Naive thymus-derived CD4-positive, alpha-beta T cell (primary cell): ENCODE measurements at regions not wholly inside any gene's neighbourhood (a gene's known extent, or its start where the extent isn't known, plus 50 kb on each side); places are given as distances from the start of the nearest gene placed in this dataset.

ENCODE experiments used
- ATAC-seq: fragments of 150-1000 bp; cut with Tn5 transposase; 2 replicates; pipeline ENCODE4 v1.10.0; 2021; ENCODE audit warnings: mild to moderate bottlenecking, moderate library complexity
- CTCF ChIA-PET: fragments of 350-600 bp; sonication (Branson Sonifier 250); formaldehyde crosslinking; loops from one replicate; lab custom pipeline; 2021; ENCODE audit warnings: antibody characterized with exemption; lab: Charles Lee
- POLR2A ChIA-PET: fragments of 350-600 bp; sonication (Branson Sonifier 250); formaldehyde crosslinking; loops from one replicate; lab custom pipeline; 2021; ENCODE audit warnings: antibody characterized with exemption, inconsistent platforms; lab: Charles Lee
- DNase-seq, 9 donors: peaks; one replicate each; pipeline versions ENCODE4 v3.0.0 to v3.0.0-alpha.2; 2020 to 2022; ENCODE audit warnings: mixed read lengths in 1 of 9
- H3K27ac ChIP-seq: one replicate; pipeline ENCODE4 v1.7.0; 2013; ENCODE audit warnings: mild to moderate bottlenecking, low read depth, low read length, moderate library complexity
- H3K27me3 ChIP-seq, 2 donors: one replicate each; pipeline ENCODE4 v1.7.0; 2013; ENCODE audit warnings: low read length in 2 of 2, mild to moderate bottlenecking in 2 of 2, moderate library complexity in 2 of 2; ENCODE audit not compliant: control insufficient read depth in 2 of 2, insufficient read depth in 2 of 2
- H3K36me3 ChIP-seq, 3 experiments: 1 replicate in 2 of 3; 2 replicates in 1 of 3; pipeline ENCODE4 v1.7.0; 2013; ENCODE audit warnings: low read length in 3 of 3, mild to moderate bottlenecking in 3 of 3, moderate library complexity in 1 of 3; ENCODE audit not compliant: insufficient read depth in 3 of 3, control insufficient read depth in 2 of 3
- H3K4me1 ChIP-seq, 2 donors: one replicate each; pipeline ENCODE4 v1.7.0; 2013; ENCODE audit warnings: low read length in 2 of 2, mild to moderate bottlenecking in 2 of 2, moderate library complexity in 1 of 2; ENCODE audit not compliant: control insufficient read depth in 2 of 2, insufficient read depth in 2 of 2
- H3K4me3 ChIP-seq: 2 replicates; pipeline ENCODE4 v1.7.0; 2013; ENCODE audit warnings: mild to moderate bottlenecking, low read length
- H3K9me3 ChIP-seq, 3 experiments: 1 replicate in 2 of 3; 2 replicates in 1 of 3; pipeline ENCODE4 v1.7.0; 2013; ENCODE audit warnings: low read length in 3 of 3; ENCODE audit not compliant: control insufficient read depth in 2 of 3
- H3K27ac Mint-ChIP-seq, 9 donors: one replicate each; pipeline ENCODE4 v1.8.0; 2020 to 2022; ENCODE audit warnings: mixed read lengths in 9 of 9, mild to moderate bottlenecking in 8 of 9, moderate library complexity in 5 of 9, inconsistent platforms in 2 of 9
- H3K27me3 Mint-ChIP-seq, 5 donors: one replicate each; pipeline ENCODE4 v1.8.0; 2021 to 2022; ENCODE audit warnings: mixed read lengths in 5 of 5, mild to moderate bottlenecking in 1 of 5
- H3K36me3 Mint-ChIP-seq, 5 donors: one replicate each; pipeline ENCODE4 v1.8.0; 2020 to 2022; ENCODE audit warnings: mixed read lengths in 5 of 5, mild to moderate bottlenecking in 3 of 5, inconsistent platforms in 1 of 5
- H3K4me1 Mint-ChIP-seq, 7 donors: one replicate each; pipeline ENCODE4 v1.8.0; 2020 to 2022; ENCODE audit warnings: mixed read lengths in 7 of 7, mild to moderate bottlenecking in 3 of 7, inconsistent platforms in 1 of 7
- H3K4me3 Mint-ChIP-seq, 10 donors: one replicate each; pipeline ENCODE4 v1.8.0; 2020 to 2022; ENCODE audit warnings: mild to moderate bottlenecking in 10 of 10, mixed read lengths in 10 of 10, moderate library complexity in 6 of 10, inconsistent platforms in 2 of 10
- H3K9me3 Mint-ChIP-seq, 11 donors: one replicate each; pipeline ENCODE4 v1.8.0; 2020 to 2022; ENCODE audit warnings: mixed read lengths in 11 of 11, mild to moderate bottlenecking in 4 of 11, inconsistent platforms in 1 of 11, moderate library complexity in 1 of 11
- intact Hi-C, 2 donors: fragments of 100-400 bp; cut with micrococcal nuclease; formaldehyde crosslinking; loops; one replicate each; pipeline ENCODE4 v1.15.1; 2023

DNA sequence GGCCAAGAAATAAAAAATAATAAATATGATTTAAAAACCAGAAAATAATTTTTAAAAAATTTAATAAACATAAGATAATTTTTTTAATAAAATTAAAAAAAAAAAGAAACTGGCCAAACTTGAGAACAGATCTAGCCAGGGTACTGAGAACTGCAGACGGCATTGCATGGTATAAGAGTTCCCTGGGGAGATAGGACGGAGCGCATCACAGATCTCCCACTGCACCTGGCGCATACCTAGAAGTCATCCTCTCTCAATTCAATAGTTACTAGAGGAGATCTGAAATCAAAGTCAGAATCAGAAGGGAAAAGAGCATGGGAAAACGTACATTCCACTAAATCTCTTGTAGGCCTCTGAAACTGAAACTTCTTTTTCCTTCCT lies 58.9 kb upstream of the BCL2L14 start:
- ChIA-PET CTCF (interaction anchor here (1.0 kb wide), 1 partner anchor 21 kb away, joined by 5 read pairs; no protein-coding TSS in a partner anchor), POLR2A (interaction anchor here (0.6 kb wide), 1 partner anchor 156 kb away, joined by 3 read pairs; no protein-coding TSS in a partner anchor)
- ATAC-seq: no peak
- H3K4me3 Mint-ChIP-seq: peak overlapping the region in 4 of 10 donors; percentile 12 to 81 (median 40)
- H3K9me3 ChIP-seq: no peaks in the 10 kb centered on the region
- H3K9me3 Mint-ChIP-seq: peaks cover 0 to 7% (median 0%) of the 10 kb centered on the region in 11 donors
- no peaks in the 10 kb centered on the region for H3K27me3 ChIP-seq
- H3K36me3 ChIP-seq: no peaks in the 10 kb centered on the region
- peaks cover 54 to 91% (median 90%) of the 10 kb centered on the region in 7 donors for H3K4me1 Mint-ChIP-seq
- H3K4me1 ChIP-seq: peaks cover 51 to 60% of the 10 kb centered on the region in 2 donors
- H3K27ac Mint-ChIP-seq: peak overlapping the region in 8 of 9 donors; percentile 9 to 94 (median 85)
- no peak overlapping the region for H3K4me3 ChIP-seq
- no peak for DNase-seq
- intact Hi-C loops: loop anchor here in 1 of 2 donors (2.0 to 10.0 kb wide), 3 partner anchors 13 to 473 kb away; no protein-coding TSS in a partner anchor
- no peak overlapping the region for H3K27ac ChIP-seq
- H3K27me3 Mint-ChIP-seq: peaks cover 0 to 12% (median 0%) of the 10 kb centered on the region in 5 donors
- peaks cover 0 to 32% (median 0%) of the 10 kb centered on the region in 5 donors for H3K36me3 Mint-ChIP-seq

GRCh38 chr12:12015073-12015685 lies 55.6 kb upstream of the BCL2L14 start:
- Histone ChIP-seq H3K4me3 (no peak overlapping the region), H3K36me3 (no peaks in the 10 kb centered on the region), H3K27me3 (no peaks in the 10 kb centered on the region), H3K4me1 (peaks cover 23 to 28% of the 10 kb centered on the region in 2 donors), H3K9me3 (no peaks in the 10 kb centered on the region), H3K27ac (no peak overlapping the region)
- Mint-ChIP-seq H3K27me3 (peaks cover 0 to 5% (median 0%) of the 10 kb centered on the region in 5 donors), H3K27ac (peak overlapping the region in 8 of 9 donors; percentile 2 to 85 (median 61)), H3K4me3 (no peak overlapping the region), H3K36me3 (peaks cover 0 to 25% (median 0%) of the 10 kb centered on the region in 5 donors), H3K9me3 (peaks cover 0 to 2% (median 0%) of the 10 kb centered on the region in 11 donors), H3K4me1 (peaks cover 29 to 73% (median 60%) of the 10 kb centered on the region in 7 donors)
- no peak for ATAC-seq
- no peak for DNase-seq
- CTCF ChIA-PET: no interaction called here
- POLR2A ChIA-PET: no interaction called here
- intact Hi-C loops: loop anchor here in 1 of 2 donors (10.0 kb wide), 1 partner anchor 470 kb away; no protein-coding TSS in a partner anchor

DNA sequence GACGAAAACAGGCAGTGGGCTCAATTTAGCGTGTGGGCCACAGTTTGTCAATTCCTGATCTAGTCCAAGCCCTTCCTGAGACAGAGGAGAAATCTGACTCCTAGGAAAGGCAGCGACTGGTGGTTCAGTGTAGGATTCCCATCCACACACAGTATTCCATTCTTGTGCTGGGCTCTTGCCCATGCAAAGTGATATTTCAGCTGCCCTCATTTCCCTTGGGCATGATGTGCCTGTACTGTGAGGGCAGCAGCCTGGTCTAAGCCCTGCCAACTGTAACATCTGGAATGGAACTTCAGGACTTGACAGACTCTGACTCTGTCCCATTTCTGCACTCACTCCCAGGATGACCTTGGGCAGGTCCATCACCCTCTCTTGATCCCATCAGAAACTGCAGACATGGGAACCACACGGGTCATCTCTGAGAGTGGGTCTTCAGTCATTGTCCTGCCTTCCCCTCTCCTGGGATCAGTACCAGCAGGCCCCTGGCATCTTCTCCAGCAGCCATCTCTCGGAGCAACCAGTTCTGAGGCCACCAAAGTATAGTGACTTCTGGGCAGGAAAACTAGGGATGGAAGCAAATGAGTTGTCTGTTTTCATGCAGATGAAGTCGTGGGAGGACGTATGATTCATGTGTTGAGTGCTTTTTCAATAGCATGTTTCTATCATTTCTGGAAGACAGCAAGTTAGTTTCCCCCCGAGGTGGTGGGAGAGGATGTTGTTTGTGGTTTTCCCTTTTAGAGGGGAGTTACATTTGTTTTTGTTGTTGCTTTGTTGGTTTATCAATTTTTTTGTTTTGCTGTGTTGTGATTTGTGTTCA lies 54.2 kb upstream of the BCL2L14 start:
- H3K36me3 ChIP-seq: no peaks in the 10 kb centered on the region
- ChIA-PET CTCF (no interaction called here), POLR2A (no interaction called here)
- peaks cover 0 to 27% (median 0%) of the 10 kb centered on the region in 5 donors for H3K36me3 Mint-ChIP-seq
- H3K4me3 Mint-ChIP-seq: peak overlapping the region in 3 of 10 donors; percentile 0 to 69 (median 47)
- H3K27ac Mint-ChIP-seq: peak overlapping the region in 8 of 9 donors; percentile 0 to 91 (median 72)
- peaks cover 11 to 17% of the 10 kb centered on the region in 2 donors for H3K4me1 ChIP-seq
- H3K9me3 ChIP-seq: no peaks in the 10 kb centered on the region
- DNase-seq (peak in 1 of 9 donors; percentile 46), ATAC-seq (no peak)
- H3K9me3 Mint-ChIP-seq: peaks cover 0 to 2% (median 0%) of the 10 kb centered on the region in 11 donors
- peaks cover 22 to 62% (median 47%) of the 10 kb centered on the region in 7 donors for H3K4me1 Mint-ChIP-seq
- H3K27me3 ChIP-seq: no peaks in the 10 kb centered on the region
- peaks cover 0 to 5% (median 0%) of the 10 kb centered on the region in 5 donors for H3K27me3 Mint-ChIP-seq
- intact Hi-C loops: loop anchor here in 1 of 2 donors (10.0 kb wide), 1 partner anchor 468 kb away; no protein-coding TSS in a partner anchor
- no peak overlapping the region for H3K4me3 ChIP-seq
- H3K27ac ChIP-seq: no peak overlapping the region

GRCh38 chr12:12017135-12017581 lies 53.6 kb upstream of the BCL2L14 start:
- Histone ChIP-seq H3K4me1 (peaks cover 10 to 14% of the 10 kb centered on the region in 2 donors), H3K9me3 (no peaks in the 10 kb centered on the region), H3K4me3 (no peak overlapping the region), H3K27ac (no peak overlapping the region), H3K27me3 (no peaks in the 10 kb centered on the region), H3K36me3 (no peaks in the 10 kb centered on the region)
- POLR2A ChIA-PET: interaction anchor here (0.6 kb wide), 1 partner anchor 434 kb away, joined by 3 read pairs; no protein-coding TSS in a partner anchor
- intact Hi-C loops: loop anchor here in 1 of 2 donors (10.0 kb wide), 1 partner anchor 468 kb away; no protein-coding TSS in a partner anchor
- DNase-seq (no peak), ATAC-seq (no peak)
- CTCF ChIA-PET: no interaction called here
- H3K9me3 Mint-ChIP-seq: peaks cover 0 to 2% (median 0%) of the 10 kb centered on the region in 11 donors
- peak overlapping the region in 3 of 10 donors; percentile 0 to 69 (median 47) for H3K4me3 Mint-ChIP-seq
- peak overlapping the region in 8 of 9 donors; percentile 0 to 91 (median 72) for H3K27ac Mint-ChIP-seq
- H3K4me1 Mint-ChIP-seq: peaks cover 18 to 58% (median 40%) of the 10 kb centered on the region in 7 donors
- H3K36me3 Mint-ChIP-seq: peaks cover 0 to 24% (median 0%) of the 10 kb centered on the region in 5 donors
- peaks cover 0 to 5% (median 0%) of the 10 kb centered on the region in 5 donors for H3K27me3 Mint-ChIP-seq

DNA sequence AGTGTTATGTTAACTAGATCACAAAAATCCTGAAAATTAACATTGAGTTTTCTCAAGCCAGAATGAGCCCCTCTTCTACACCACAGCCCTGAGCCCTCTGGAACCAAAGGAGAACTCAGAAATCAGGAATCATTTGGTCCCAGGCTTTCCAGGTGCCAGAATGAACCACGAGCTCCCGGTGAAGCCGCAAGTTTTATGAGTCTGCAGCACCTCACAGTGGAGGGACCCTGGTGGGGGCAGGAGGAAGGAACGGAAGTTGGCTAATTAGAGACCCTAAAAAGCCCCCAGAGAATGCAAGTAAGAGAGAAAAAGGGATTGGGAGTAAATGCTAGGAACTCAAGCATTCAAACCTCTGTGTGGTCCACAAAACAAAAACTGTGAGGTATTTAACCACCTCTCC lies 52.9 kb upstream of the BCL2L14 start:
- Mint-ChIP-seq H3K36me3 (peaks cover 0 to 18% (median 0%) of the 10 kb centered on the region in 5 donors), H3K4me1 (peaks cover 17 to 56% (median 35%) of the 10 kb centered on the region in 7 donors), H3K27me3 (peaks cover 0 to 5% (median 0%) of the 10 kb centered on the region in 5 donors), H3K9me3 (no peaks in the 10 kb centered on the region), H3K4me3 (no peak overlapping the region), H3K27ac (peak overlapping the region in 2 of 9 donors; percentile 55 to 81)
- Histone ChIP-seq H3K27me3 (no peaks in the 10 kb centered on the region), H3K4me3 (no peak overlapping the region), H3K9me3 (no peaks in the 10 kb centered on the region), H3K36me3 (no peaks in the 10 kb centered on the region), H3K4me1 (peaks cover 9 to 10% of the 10 kb centered on the region in 2 donors), H3K27ac (no peak overlapping the region)
- no peak for DNase-seq
- ChIA-PET POLR2A (interaction anchor here (0.6 kb wide), 1 partner anchor 435 kb away, joined by 3 read pairs; no protein-coding TSS in a partner anchor), CTCF (no interaction called here)
- intact Hi-C loops: loop anchor here in 1 of 2 donors (10.0 kb wide), 1 partner anchor 467 kb away; no protein-coding TSS in a partner anchor
- no peak for ATAC-seq

DNA sequence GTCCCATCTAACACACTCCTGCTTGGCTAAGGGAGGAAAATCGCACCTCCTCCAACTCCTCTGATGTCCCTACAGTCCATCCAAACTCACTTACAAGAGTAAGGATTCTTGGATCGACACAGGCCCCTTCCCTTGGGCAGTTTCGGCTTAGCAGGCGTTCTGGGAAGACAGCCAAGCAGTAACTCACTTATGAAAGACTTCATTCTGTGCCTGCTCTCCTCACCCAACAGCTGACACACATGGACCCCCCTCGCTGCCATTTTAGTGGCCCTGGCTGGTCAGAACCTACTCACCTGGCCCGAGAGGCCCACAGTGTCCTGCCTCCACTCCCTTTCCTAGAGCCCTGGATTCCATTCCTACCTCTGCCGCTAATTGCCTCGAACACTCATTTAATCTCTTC lies 52.3 kb upstream of the BCL2L14 start:
- Mint-ChIP-seq H3K27ac (peak overlapping the region in 5 of 9 donors; percentile 39 to 81 (median 41)), H3K27me3 (peaks cover 0 to 5% (median 0%) of the 10 kb centered on the region in 5 donors), H3K4me3 (no peak overlapping the region), H3K9me3 (no peaks in the 10 kb centered on the region), H3K4me1 (peaks cover 18 to 57% (median 37%) of the 10 kb centered on the region in 7 donors), H3K36me3 (peaks cover 0 to 14% (median 0%) of the 10 kb centered on the region in 5 donors)
- Histone ChIP-seq H3K9me3 (no peaks in the 10 kb centered on the region), H3K27me3 (no peaks in the 10 kb centered on the region), H3K4me1 (peaks cover 9 to 10% of the 10 kb centered on the region in 2 donors), H3K4me3 (no peak overlapping the region), H3K27ac (no peak overlapping the region), H3K36me3 (no peaks in the 10 kb centered on the region)
- ChIA-PET CTCF (no interaction called here), POLR2A (no interaction called here)
- ATAC-seq (no peak), DNase-seq (no peak)
- intact Hi-C loops: loop anchor here in 1 of 2 donors (10.0 kb wide), 1 partner anchor 466 kb away; no protein-coding TSS in a partner anchor
